ENCODE measurements at regions not wholly inside any gene's neighbourhood (a gene's known extent, or its start where the extent isn't known, plus 50 kb on each side); places are given as distances from the start of the nearest gene placed in this dataset.

DNA sequence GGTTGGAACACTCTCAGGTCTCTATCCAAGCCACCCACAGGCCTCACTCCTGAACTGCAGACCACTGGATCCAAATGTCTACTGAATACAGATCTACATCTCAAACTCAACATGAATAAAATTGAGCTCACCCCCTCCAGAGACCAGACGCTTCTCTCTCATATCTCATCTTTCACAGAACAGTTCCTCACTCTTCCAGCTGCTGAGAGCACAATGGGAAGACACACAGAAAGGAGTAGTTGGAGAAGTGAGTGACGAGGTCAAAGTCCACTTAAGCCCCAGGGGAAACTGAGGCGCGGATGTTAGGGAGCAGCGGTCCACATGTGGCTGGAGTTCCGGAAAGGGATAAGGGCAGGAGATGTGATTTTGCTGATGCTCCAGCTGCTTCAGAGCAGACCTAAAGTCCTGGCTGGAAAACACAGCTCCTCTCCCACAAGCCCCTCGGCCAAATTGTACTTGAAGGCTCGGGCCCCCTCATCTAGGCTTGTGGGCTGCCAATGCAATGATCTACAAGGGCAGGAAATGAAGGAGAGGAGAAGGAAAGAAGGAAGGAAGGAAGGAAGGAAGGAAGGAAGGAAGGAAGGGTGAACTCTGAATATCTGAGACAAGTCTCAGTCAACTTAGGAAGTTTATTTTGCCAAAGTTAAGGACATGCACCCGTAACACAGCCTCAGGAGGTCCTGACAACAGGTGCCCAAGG lies 211.2 kb upstream of the TLE3 start:
- TF ChIP-seq, protein P1, sequence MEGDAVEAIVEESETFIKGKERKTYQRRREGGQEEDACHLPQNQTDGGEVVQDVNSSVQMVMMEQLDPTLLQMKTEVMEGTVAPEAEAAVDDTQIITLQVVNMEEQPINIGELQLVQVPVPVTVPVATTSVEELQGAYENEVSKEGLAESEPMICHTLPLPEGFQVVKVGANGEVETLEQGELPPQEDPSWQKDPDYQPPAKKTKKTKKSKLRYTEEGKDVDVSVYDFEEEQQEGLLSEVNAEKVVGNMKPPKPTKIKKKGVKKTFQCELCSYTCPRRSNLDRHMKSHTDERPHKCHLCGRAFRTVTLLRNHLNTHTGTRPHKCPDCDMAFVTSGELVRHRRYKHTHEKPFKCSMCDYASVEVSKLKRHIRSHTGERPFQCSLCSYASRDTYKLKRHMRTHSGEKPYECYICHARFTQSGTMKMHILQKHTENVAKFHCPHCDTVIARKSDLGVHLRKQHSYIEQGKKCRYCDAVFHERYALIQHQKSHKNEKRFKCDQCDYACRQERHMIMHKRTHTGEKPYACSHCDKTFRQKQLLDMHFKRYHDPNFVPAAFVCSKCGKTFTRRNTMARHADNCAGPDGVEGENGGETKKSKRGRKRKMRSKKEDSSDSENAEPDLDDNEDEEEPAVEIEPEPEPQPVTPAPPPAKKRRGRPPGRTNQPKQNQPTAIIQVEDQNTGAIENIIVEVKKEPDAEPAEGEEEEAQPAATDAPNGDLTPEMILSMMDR (IDR thresholded peaks at IDR 0.05; ENCODE audit: poor library complexity): no peak
- TF ChIP-seq EZH2 (IDR thresholded peaks at IDR 0.05; ENCODE audit: borderline replicate concordance) (no peak), EZH2phosphoT487 (IDR thresholded peaks at IDR 0.05; ENCODE audit: low read depth, severe bottlenecking, unreplicated experiment) (no peak)
- no peaks in the 10 kb centered on the region for H3K9me2 ChIP-seq (replicated peaks; ENCODE audit: insufficient read depth)
- H3K27me3 ChIP-seq: no peaks in the 10 kb centered on the region
- no peaks in the 10 kb centered on the region for H3K79me2 ChIP-seq
- H4K20me1 ChIP-seq (ENCODE audit: insufficient read depth, poor library complexity, severe bottlenecking): no peaks in the 10 kb centered on the region
- H3K9me3 ChIP-seq (ENCODE audit: low read depth): no peaks in the 10 kb centered on the region
- H3K4me3 ChIP-seq: no peak overlapping the region
- no peak overlapping the region for H3K4me2 ChIP-seq
- H3K27ac ChIP-seq: no peak overlapping the region
- no peak for DNase-seq (ENCODE audit: low spot score)
- H3K4me1 ChIP-seq (ENCODE audit: insufficient read depth): no peaks in the 10 kb centered on the region
- H3K36me3 ChIP-seq (replicated peaks; ENCODE audit: insufficient read depth, low read depth): no peaks in the 10 kb centered on the region
- WGBS (ENCODE audit: low lambda C conversion rate, missing lambda C conversion rate): 88% methylated on average over 9 of the region's 9 CpGs
- H2AFZ ChIP-seq: no peak overlapping the region

DNA sequence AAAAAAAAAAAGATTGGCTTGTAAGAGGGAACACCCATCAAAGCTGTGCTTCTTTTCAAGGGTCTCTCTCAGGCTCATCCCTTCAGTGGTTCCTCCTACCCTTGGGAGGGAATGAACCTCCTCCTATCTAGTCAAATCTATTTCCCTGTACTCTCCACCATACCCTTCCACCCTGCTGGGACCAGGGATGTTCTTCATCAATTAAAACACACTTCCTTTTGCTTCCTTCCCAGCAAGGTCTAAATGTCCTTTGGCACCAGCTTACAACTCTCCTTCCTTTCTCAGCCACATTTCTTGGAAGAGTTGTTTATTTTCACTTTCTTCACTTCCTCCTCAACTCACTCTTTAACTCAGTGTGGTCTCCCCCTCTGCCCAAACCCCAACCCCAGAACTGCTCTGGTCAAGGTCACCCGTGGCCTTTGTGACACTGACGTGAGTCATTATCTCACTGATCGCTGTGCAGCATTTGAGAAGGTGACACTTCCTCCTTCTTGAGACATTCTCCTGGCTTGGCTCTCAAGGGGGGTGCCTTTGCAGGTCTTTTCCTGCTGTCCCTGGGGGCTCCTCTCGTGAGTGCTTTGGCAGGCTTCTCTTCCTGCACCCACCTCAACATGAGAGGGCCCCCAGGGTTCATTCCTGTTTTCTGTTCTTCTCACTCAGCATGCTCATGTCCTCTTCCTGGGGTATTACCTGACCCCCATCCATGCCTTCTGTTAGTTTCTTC lies 210.5 kb upstream of the TLE3 start:
- Histone ChIP-seq H4K20me1 (ENCODE audit: insufficient read depth, poor library complexity, severe bottlenecking) (no peaks in the 10 kb centered on the region), H2AFZ (no peak overlapping the region), H3K4me3 (no peak overlapping the region), H3K27ac (no peak overlapping the region), H3K9me3 (ENCODE audit: low read depth) (no peaks in the 10 kb centered on the region), H3K9me2 (replicated peaks; ENCODE audit: insufficient read depth) (no peaks in the 10 kb centered on the region), H3K79me2 (no peaks in the 10 kb centered on the region), H3K36me3 (replicated peaks; ENCODE audit: insufficient read depth, low read depth) (no peaks in the 10 kb centered on the region), H3K27me3 (no peaks in the 10 kb centered on the region), H3K4me2 (no peak overlapping the region), H3K4me1 (ENCODE audit: insufficient read depth) (no peaks in the 10 kb centered on the region)
- no peak for DNase-seq (ENCODE audit: low spot score)
- TF ChIP-seq, protein P1 (IDR thresholded peaks at IDR 0.05; ENCODE audit: poor library complexity): no peak
- no peak for TF ChIP-seq EZH2 (IDR thresholded peaks at IDR 0.05; ENCODE audit: borderline replicate concordance)
- TF ChIP-seq EZH2phosphoT487 (IDR thresholded peaks at IDR 0.05; ENCODE audit: low read depth, severe bottlenecking, unreplicated experiment): no peak
- 58% methylated on average over 4 of the region's 4 CpGs for WGBS (ENCODE audit: low lambda C conversion rate, missing lambda C conversion rate)

DNA sequence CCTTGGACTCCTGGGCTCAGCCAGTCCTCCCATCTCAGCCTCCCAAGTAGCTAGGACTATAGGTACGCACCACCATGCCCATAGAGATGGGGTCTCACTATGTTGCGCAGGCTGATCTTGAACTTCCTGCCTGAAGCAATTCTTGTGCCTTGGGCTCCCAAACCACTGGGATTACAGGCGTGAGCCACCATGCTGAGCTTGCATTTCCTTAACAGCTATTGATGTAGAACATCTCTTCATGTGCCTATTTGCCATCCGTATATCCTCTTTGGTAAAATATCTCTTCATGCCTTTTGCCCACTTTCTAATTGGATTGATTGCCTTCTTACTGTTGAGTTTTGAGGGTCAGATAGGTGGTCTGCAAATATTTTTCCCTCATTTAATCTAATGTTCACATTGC lies 208.9 kb upstream of the TLE3 start:
- TF ChIP-seq EZH2phosphoT487 (IDR thresholded peaks at IDR 0.05; ENCODE audit: low read depth, severe bottlenecking, unreplicated experiment) (no peak), EZH2 (IDR thresholded peaks at IDR 0.05; ENCODE audit: borderline replicate concordance) (no peak)
- TF ChIP-seq, protein P1 (IDR thresholded peaks at IDR 0.05; ENCODE audit: poor library complexity): no peak

More for the DNA sequence above, 208.9 kb upstream of the TLE3 start:
- H3K27ac ChIP-seq: no peak overlapping the region
- H3K36me3 ChIP-seq (replicated peaks; ENCODE audit: insufficient read depth, low read depth): no peaks in the 10 kb centered on the region
- H2AFZ ChIP-seq: no peak overlapping the region
- H3K79me2 ChIP-seq: no peaks in the 10 kb centered on the region
- H3K9me2 ChIP-seq (replicated peaks; ENCODE audit: insufficient read depth): no peaks in the 10 kb centered on the region
- H3K4me1 ChIP-seq (ENCODE audit: insufficient read depth): no peaks in the 10 kb centered on the region
- DNase-seq (ENCODE audit: low spot score): no peak
- no peaks in the 10 kb centered on the region for H3K9me3 ChIP-seq (ENCODE audit: low read depth)
- 96% methylated on average over 4 of the region's 4 CpGs for WGBS (ENCODE audit: low lambda C conversion rate, missing lambda C conversion rate)
- H3K4me2 ChIP-seq: no peak overlapping the region
- H3K27me3 ChIP-seq: no peaks in the 10 kb centered on the region
- no peak overlapping the region for H3K4me3 ChIP-seq
- H4K20me1 ChIP-seq (ENCODE audit: insufficient read depth, poor library complexity, severe bottlenecking): no peaks in the 10 kb centered on the region

Data from hepatocyte (in vitro differentiated cells).